Liver (tissue), 3 donors: ENCODE measurements at regions not wholly inside any gene's neighbourhood (a gene's known extent, or its start where the extent isn't known, plus 50 kb on each side); places are given as distances from the start of the nearest gene placed in this dataset.

Experiments
- FOXA2 ChIP-seq: IDR thresholded peaks from 2 replicates; pipeline ENCODE4 v1.6.1; 2016; ENCODE audit warnings: antibody characterized with exemption
- JUND ChIP-seq, 2 donors: IDR thresholded peaks; 2 replicates each; pipeline ENCODE4 v1.6.1; 2016; ENCODE audit warnings: antibody characterized with exemption in 2 of 2
- SP1 ChIP-seq: IDR thresholded peaks from 2 replicates; pipeline ENCODE4 v1.6.1; 2018; ENCODE audit warnings: antibody characterized with exemption, mild to moderate bottlenecking
- YY1 ChIP-seq: IDR thresholded peaks from 2 replicates; pipeline ENCODE4 v1.6.1; 2016; ENCODE audit warnings: antibody characterized with exemption, mild to moderate bottlenecking
- TF ChIP-seq, protein P1 (sequence below): fragments of 150-350 bp; IDR thresholded peaks from 2 replicates; pipeline ENCODE4 v1.5.1; 2017; ENCODE audit warnings: improper control_type of control experiment, low read depth, low read length; ENCODE audit not compliant: missing input control
- TF ChIP-seq, protein P2 (sequence below): IDR thresholded peaks from 2 replicates; pipeline ENCODE4 v1.6.1; 2016; ENCODE audit warnings: antibody characterized with exemption
- TF ChIP-seq, protein P3 (sequence below): IDR thresholded peaks from 2 replicates; pipeline ENCODE4 v1.6.1; 2016; ENCODE audit warnings: antibody characterized with exemption
- TF ChIP-seq, protein P4 (sequence below): IDR thresholded peaks from 2 replicates; pipeline ENCODE4 v1.6.1; 2016; ENCODE audit warnings: antibody characterized with exemption
- donor health status: healthy.
- donor health status: healthy.

DNA sequence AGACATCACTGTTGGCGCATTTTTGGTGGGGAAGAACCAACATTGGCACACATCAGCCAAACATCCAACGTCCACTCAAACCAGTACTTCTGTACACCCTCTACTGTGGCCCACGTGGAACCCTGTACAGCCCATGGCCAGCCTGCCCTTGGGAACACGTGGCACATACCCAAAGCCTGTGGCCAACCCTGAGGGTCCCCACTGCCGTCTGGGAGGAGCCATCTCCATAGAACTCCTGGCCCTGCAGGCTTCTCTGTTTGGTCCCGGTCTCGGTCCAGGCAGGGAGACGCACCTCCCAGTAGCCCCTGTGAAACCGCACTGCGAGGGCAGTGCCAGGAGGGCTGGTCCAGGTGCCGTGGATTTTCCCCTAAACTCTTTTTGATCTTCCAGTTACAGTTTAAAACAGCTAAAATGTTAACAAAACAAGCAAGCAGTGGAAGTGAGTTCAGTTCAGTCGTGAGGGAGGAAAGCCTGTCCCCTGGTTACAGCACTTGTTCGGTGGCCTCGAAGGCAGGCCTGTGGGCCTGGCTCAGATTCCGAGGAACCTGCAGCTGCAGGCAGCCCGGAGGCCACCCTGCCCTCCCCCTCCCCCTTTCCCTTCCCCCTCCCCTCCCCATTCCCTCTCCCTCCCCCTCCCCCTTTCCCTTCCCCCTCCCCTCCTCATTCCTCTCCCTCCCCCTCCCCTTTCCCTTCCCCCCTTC, 233.7 kb downstream of the DLL1 start:
- TF ChIP-seq, protein P1, sequence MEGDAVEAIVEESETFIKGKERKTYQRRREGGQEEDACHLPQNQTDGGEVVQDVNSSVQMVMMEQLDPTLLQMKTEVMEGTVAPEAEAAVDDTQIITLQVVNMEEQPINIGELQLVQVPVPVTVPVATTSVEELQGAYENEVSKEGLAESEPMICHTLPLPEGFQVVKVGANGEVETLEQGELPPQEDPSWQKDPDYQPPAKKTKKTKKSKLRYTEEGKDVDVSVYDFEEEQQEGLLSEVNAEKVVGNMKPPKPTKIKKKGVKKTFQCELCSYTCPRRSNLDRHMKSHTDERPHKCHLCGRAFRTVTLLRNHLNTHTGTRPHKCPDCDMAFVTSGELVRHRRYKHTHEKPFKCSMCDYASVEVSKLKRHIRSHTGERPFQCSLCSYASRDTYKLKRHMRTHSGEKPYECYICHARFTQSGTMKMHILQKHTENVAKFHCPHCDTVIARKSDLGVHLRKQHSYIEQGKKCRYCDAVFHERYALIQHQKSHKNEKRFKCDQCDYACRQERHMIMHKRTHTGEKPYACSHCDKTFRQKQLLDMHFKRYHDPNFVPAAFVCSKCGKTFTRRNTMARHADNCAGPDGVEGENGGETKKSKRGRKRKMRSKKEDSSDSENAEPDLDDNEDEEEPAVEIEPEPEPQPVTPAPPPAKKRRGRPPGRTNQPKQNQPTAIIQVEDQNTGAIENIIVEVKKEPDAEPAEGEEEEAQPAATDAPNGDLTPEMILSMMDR = no peak
- TF ChIP-seq, protein P2, sequence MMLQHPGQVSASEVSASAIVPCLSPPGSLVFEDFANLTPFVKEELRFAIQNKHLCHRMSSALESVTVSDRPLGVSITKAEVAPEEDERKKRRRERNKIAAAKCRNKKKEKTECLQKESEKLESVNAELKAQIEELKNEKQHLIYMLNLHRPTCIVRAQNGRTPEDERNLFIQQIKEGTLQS = no peak
- TF ChIP-seq, protein P3, sequence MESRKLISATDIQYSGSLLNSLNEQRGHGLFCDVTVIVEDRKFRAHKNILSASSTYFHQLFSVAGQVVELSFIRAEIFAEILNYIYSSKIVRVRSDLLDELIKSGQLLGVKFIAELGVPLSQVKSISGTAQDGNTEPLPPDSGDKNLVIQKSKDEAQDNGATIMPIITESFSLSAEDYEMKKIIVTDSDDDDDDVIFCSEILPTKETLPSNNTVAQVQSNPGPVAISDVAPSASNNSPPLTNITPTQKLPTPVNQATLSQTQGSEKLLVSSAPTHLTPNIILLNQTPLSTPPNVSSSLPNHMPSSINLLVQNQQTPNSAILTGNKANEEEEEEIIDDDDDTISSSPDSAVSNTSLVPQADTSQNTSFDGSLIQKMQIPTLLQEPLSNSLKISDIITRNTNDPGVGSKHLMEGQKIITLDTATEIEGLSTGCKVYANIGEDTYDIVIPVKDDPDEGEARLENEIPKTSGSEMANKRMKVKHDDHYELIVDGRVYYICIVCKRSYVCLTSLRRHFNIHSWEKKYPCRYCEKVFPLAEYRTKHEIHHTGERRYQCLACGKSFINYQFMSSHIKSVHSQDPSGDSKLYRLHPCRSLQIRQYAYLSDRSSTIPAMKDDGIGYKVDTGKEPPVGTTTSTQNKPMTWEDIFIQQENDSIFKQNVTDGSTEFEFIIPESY = no peak
- TF ChIP-seq, protein P4, sequence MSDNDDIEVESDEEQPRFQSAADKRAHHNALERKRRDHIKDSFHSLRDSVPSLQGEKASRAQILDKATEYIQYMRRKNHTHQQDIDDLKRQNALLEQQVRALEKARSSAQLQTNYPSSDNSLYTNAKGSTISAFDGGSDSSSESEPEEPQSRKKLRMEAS = no peak
- TF ChIP-seq YY1 (no peak), JUND (IDR thresholded peaks at IDR 0.05) (no peak), SP1 (no peak), FOXA2 (no peak)
